SK-N-MC (cell line): ENCODE measurements at regions not wholly inside any gene's neighbourhood (a gene's known extent, or its start where the extent isn't known, plus 50 kb on each side); places are given as distances from the start of the nearest gene placed in this dataset.
"Not testable (repeated sequence)": the region's sequence is repeated elsewhere in the genome, so short reads cannot be mapped to it uniquely, and the experiment has no call there.

Source experiments
- EZH2 ChIP-seq: fragments of 200-600 bp; sonication (generic); IDR thresholded peaks from one replicate; pipeline ENCODE4 v1.6.1; 2017; ENCODE audit warnings: antibody characterized with exemption
- POLR2AphosphoS5 ChIP-seq: IDR thresholded peaks from 2 replicates; pipeline ENCODE4 v1.6.1; 2012; ENCODE audit warnings: mild to moderate bottlenecking, low read depth, low read length, borderline replicate concordance

- not testable (repeated sequence) for TF ChIP-seq POLR2AphosphoS5, EZH2
Measured at GRCh38 chr2:87500951-87501350, 246.9 kb upstream of the PLGLB2 start.
